Uterus (tissue), 3 donors: ENCODE measurements at regions not wholly inside any gene's neighbourhood (a gene's known extent, or its start where the extent isn't known, plus 50 kb on each side); places are given as distances from the start of the nearest gene placed in this dataset.

ENCODE experiments used
- DNase-seq, 2 donors: peaks; one replicate each; pipeline ENCODE4 v3.0.0-alpha.2; 2019 to 2020
- H3K27ac ChIP-seq, 2 donors: fragments of 200-600 bp; sonication (generic); 1 replicate in 1 of 2; 2 replicates in 1 of 2; pipeline ENCODE4 v1.5.1; 2016 to 2018
- H3K27me3 ChIP-seq, 2 donors: fragments of 200-600 bp; sonication (generic); one replicate each; pipeline ENCODE4 v1.5.1; 2018 to 2019; ENCODE audit warnings: control low read depth in 1 of 2
- H3K36me3 ChIP-seq, 2 donors: fragments of 200-600 bp; sonication (generic); one replicate each; pipeline ENCODE4 v1.5.1; 2019; ENCODE audit warnings: control low read depth in 1 of 2
- H3K4me1 ChIP-seq, 2 donors: fragments of 200-600 bp; sonication (generic); one replicate each; pipeline ENCODE4 v1.5.1; 2018 to 2019; ENCODE audit warnings: control low read depth in 1 of 2
- H3K4me3 ChIP-seq, 2 donors: fragments of 200-600 bp; sonication (generic); 1 replicate in 1 of 2; 2 replicates in 1 of 2; pipeline ENCODE4 v1.5.1; 2018 to 2019; ENCODE audit warnings: mild to moderate bottlenecking in 1 of 2
- H3K9me3 ChIP-seq, 2 donors: fragments of 200-600 bp; sonication (generic); one replicate each; pipeline ENCODE4 v1.5.1; 2019; ENCODE audit warnings: control low read depth in 1 of 2
- CTCF ChIP-seq, 4 experiments: fragments of 200-600 bp in 2 of 4; fragments of 450-650 bp in 2 of 4; sonication (generic) in 2 of 4; IDR thresholded peaks; one replicate each; pipeline ENCODE4 v1.5.1; 2016 to 2019; ENCODE audit warnings: antibody characterized with exemption in 4 of 4, mild to moderate bottlenecking in 2 of 4, moderate library complexity in 1 of 4
- POLR2A ChIP-seq, 2 donors: fragments of 450-650 bp; IDR thresholded peaks; one replicate each; pipeline ENCODE4 v1.6.1; 2016; ENCODE audit warnings: antibody characterized with exemption in 2 of 2, mild to moderate bottlenecking in 1 of 2, moderate library complexity in 1 of 2
- intact Hi-C: fragments of 100-400 bp; cut with DNase I; formaldehyde crosslinking; loops from one replicate; pipeline ENCODE4 v1.15.1; 2023; ENCODE audit warnings: low total_unique reads
- donor health status: DM: yes; HTN: yes; CAD: no.

DNA sequence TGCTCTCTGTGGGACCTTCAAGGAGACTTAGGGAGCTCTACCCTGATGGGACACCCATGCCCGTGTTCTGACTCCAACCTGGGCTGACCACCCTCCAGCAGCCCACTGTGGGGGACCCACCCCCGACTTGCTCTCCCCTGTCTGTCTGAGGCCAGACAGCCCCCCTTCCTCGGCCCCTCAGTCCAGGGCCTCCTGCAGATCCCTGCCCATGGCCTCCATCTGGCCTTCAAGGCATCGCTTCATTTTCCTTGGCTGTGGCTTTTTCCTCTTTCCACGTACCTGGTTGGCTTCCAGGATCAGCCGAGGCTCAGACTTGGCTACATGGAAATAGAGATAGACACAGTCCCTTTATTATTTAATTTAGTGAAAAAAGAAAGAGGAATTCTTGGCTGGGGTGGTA, 290.0 kb downstream of the CYP26B1 start:
- Histone ChIP-seq H3K36me3 (no peaks in the 10 kb centered on the region), H3K4me1 (no peaks in the 10 kb centered on the region), H3K9me3 (no peaks in the 10 kb centered on the region), H3K4me3 (no peak overlapping the region), H3K27me3 (no peaks in the 10 kb centered on the region), H3K27ac (no peak overlapping the region)
- no peak for TF ChIP-seq POLR2A (IDR thresholded peaks at IDR 0.05)
- TF ChIP-seq CTCF (IDR thresholded peaks at IDR 0.05): no peak
- intact Hi-C loops: no loop called here
- no peak for DNase-seq

DNA sequence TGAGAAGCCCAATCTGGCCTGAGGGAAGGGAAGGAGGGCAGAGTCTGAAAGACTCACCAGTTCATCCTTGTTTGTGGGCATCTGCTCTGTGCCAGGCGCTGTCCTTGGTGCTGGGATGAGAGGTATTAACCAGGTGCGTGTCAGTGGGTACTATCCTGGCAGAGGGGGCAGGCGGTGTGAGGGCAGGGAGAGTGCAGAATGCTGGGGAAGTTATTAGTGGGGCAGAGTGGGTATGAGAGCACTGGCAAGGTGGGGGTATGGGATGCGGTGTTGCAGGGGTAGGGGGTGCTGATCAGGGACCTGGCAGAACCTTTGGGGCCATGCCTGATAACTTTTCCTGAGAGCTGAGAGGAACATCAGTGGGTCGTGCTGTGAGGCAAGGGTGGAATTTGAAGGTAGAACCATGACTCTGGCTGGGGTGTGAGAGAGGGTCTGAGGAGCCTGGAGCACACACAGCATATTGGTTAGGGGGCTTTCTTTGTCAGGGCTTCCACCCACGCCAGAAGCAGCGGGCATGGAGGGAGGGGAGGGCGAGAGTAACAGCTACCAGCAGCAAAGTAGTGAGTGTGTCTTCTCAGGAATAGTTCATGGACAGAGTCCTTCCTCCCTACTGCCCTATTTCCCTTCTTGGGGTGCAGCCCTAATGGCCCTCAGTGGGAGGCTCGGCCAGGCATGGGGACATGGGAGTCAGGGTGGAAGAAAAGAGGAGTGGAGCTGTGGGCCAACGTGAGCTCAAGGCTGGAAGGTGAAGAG, 290.7 kb downstream of the CYP26B1 start:
- intact Hi-C loops: no loop called here
- no peak overlapping the region for H3K4me3 ChIP-seq

DNA sequence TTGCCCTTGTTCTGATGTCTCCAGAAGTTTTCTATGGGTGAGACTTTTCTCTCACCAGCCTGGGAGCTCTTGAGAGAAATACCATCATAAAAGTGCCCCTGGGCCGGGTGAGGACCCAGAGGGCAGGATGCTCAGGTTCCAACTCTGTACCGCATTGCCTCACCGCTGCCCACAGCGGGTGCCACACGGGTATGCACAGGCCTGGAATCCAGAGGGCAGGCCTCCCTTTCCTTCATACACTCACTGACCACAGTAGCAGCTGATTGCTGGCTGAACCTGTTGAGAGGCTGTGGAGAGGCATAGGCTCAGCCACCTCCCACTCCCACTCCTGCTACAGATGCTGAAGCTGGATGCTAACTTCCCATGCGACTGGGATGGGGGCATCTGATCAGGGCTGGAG, 293.8 kb downstream of the CYP26B1 start:
- no peaks in the 10 kb centered on the region for H3K36me3 ChIP-seq
- no peak for DNase-seq
- intact Hi-C loops: no loop called here
- H3K27me3 ChIP-seq: no peaks in the 10 kb centered on the region
- H3K27ac ChIP-seq: no peak overlapping the region
- H3K4me3 ChIP-seq: no peak overlapping the region
- TF ChIP-seq POLR2A (IDR thresholded peaks at IDR 0.05) (no peak), CTCF (IDR thresholded peaks at IDR 0.05) (no peak)
- H3K9me3 ChIP-seq: no peaks in the 10 kb centered on the region
- H3K4me1 ChIP-seq: no peaks in the 10 kb centered on the region

More for the DNA sequence above, 290.7 kb downstream of the CYP26B1 start:
- Histone ChIP-seq H3K9me3 (no peaks in the 10 kb centered on the region), H3K4me1 (no peaks in the 10 kb centered on the region), H3K27ac (no peak overlapping the region), H3K36me3 (no peaks in the 10 kb centered on the region), H3K27me3 (no peaks in the 10 kb centered on the region)
- DNase-seq: no peak
- no peak for TF ChIP-seq CTCF (IDR thresholded peaks at IDR 0.05)
- TF ChIP-seq POLR2A (IDR thresholded peaks at IDR 0.05): no peak

DNA sequence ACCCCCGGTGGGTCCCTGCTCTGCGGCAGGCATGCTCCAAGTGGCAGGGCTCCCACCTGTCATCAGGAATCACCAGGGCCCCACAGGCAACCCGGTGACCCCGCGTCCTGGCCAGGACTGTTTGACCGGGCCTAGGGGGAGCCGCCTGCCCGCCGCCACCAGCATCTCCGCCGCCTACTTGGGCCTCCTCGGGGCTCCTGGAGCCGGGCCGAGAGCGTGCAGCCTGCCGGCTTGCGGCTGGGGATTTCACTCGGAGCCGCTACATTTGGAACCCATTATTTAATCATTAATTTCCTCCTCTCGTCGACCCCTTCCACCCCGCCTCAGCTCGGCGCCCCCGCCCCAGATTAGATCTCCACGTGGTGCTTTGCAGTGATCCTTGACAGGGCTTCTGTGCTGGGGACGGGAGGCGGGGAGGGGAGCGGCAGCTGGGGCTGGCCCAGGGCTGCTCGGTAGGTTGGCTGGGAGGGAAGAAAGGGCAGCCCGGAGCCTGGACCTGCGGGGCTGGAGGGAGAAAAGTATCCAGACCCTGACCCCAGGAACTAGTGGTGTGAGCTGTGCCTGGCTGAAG, 295.4 kb downstream of the CYP26B1 start:
- TF ChIP-seq CTCF (IDR thresholded peaks at IDR 0.05): no peak
- TF ChIP-seq POLR2A (IDR thresholded peaks at IDR 0.05): no peak
- no peaks in the 10 kb centered on the region for H3K9me3 ChIP-seq
- H3K27ac ChIP-seq: no peak overlapping the region
- no peak overlapping the region for H3K4me3 ChIP-seq
- intact Hi-C loops: no loop called here
- H3K27me3 ChIP-seq: no peaks in the 10 kb centered on the region
- H3K36me3 ChIP-seq: no peaks in the 10 kb centered on the region
- H3K4me1 ChIP-seq: no peaks in the 10 kb centered on the region
- DNase-seq: peak in 1 of 2 donors; percentile 44

- Histone ChIP-seq H3K27me3 (no peaks in the 10 kb centered on the region), H3K4me1 (no peaks in the 10 kb centered on the region), H3K9me3 (no peaks in the 10 kb centered on the region), H3K4me3 (no peak overlapping the region), H3K36me3 (no peaks in the 10 kb centered on the region), H3K27ac (no peak overlapping the region)
- TF ChIP-seq POLR2A (IDR thresholded peaks at IDR 0.05): no peak
- no peak for TF ChIP-seq CTCF (IDR thresholded peaks at IDR 0.05)
- intact Hi-C loops: no loop called here
- peak in 1 of 2 donors; percentile 43 for DNase-seq
Measured at GRCh38 chr2:71851094-71851750, 296.4 kb downstream of the CYP26B1 start.
